ENCODE measurements at regions not wholly inside any gene's neighbourhood (a gene's known extent, or its start where the extent isn't known, plus 50 kb on each side); places are given as distances from the start of the nearest gene placed in this dataset.

DNA sequence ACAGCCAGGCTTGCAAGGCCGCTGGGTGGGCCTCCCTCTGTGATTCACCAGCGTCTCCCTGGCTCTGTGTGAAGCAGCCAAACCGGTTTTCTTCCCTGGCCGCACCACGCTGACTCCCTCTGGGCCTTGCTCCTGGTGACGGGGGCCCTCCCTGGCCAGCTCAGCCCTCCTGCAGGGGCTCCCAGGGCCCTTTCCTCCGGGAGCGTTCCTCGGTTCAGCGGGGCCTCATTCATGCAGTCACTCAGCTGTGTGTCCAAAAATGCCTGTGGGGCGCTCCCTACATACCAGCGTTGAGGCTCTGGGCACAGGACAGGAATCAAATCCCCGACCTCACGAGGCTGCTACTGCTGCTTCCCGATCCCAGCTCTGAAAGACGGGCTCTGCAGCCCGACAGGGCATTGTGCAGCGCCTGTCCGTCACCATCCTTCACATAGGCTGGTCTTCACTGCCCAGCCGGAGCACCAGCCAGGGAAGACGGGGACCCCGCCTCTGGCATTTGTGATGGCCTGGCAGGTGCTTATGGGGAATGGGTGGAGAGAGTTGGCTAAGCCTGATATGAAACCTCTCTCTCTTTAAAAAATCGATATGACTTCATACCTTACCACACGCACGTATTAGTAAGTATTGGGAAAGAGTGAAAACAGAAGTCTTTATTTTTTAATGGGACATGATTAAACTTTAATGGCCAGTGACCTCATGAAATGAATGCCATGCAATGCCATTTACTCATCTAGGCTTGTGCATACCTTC lies 110.0 kb upstream of the SHH start:
- Histone ChIP-seq H3K9ac (ENCODE audit: low read length) (no peak overlapping the region), H3K27ac (ENCODE audit: low read depth, low read length) (no peak overlapping the region), H3K4me3 (ENCODE audit: low read length) (no peak overlapping the region), H3K4me1 (ENCODE audit: control insufficient read depth, insufficient read depth, low read length) (no peaks in the 10 kb centered on the region), H3K36me3 (ENCODE audit: control insufficient read depth, insufficient read depth, low read length) (no peaks in the 10 kb centered on the region), H3K27me3 (ENCODE audit: control insufficient read depth, insufficient read depth, low read length) (no peaks in the 10 kb centered on the region)

DNA sequence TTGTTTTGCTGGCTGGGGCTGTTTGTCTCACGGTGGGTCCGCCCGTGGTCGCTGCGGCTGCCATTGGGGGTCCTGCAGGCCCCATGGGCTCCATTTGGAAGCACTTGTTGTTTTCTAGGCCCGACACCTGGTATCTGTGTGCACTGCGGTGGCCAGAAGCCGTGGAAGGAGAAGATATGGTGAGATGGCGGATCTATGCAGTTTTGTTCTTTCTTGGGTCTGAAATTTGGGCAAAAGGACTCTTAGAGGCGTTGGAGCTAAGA lies 109.5 kb upstream of the SHH start:
- Histone ChIP-seq H3K4me3 (ENCODE audit: low read length) (no peak overlapping the region), H3K27me3 (ENCODE audit: control insufficient read depth, insufficient read depth, low read length) (no peaks in the 10 kb centered on the region), H3K9ac (ENCODE audit: low read length) (no peak overlapping the region), H3K27ac (ENCODE audit: low read depth, low read length) (no peak overlapping the region), H3K36me3 (ENCODE audit: control insufficient read depth, insufficient read depth, low read length) (no peaks in the 10 kb centered on the region), H3K4me1 (ENCODE audit: control insufficient read depth, insufficient read depth, low read length) (no peaks in the 10 kb centered on the region)

- Histone ChIP-seq H3K9ac (ENCODE audit: low read length) (no peak overlapping the region), H3K4me3 (ENCODE audit: low read length) (no peak overlapping the region), H3K36me3 (ENCODE audit: control insufficient read depth, insufficient read depth, low read length) (no peaks in the 10 kb centered on the region), H3K27me3 (ENCODE audit: control insufficient read depth, insufficient read depth, low read length) (no peaks in the 10 kb centered on the region), H3K27ac (ENCODE audit: low read depth, low read length) (no peak overlapping the region), H3K4me1 (ENCODE audit: control insufficient read depth, insufficient read depth, low read length) (no peaks in the 10 kb centered on the region)
Measured at GRCh38 chr7:155921086-155921803, 109.0 kb upstream of the SHH start.

DNA sequence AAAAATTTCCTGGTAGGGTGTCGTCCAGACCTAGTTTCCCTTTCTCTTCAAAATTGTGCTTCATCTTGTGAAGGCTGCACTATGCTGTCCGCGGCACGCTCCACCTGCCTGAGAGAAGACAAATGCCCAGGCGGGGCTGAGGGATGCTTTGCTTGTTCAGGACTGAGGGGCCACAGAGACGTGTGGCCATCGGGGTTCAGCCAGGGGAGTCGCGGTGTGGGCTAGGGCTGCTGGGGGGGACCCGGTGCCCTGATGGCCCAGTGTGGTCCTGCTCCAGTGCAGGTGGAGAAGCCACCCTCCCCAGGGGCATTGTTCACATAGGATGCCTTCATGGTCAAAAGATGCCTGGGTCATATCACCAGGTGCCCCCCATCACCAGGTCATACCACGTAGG lies 107.8 kb upstream of the SHH start:
- no peak overlapping the region for H3K9ac ChIP-seq (ENCODE audit: low read length)
- no peaks in the 10 kb centered on the region for H3K36me3 ChIP-seq (ENCODE audit: control insufficient read depth, insufficient read depth, low read length)
- no peaks in the 10 kb centered on the region for H3K4me1 ChIP-seq (ENCODE audit: control insufficient read depth, insufficient read depth, low read length)
- H3K27ac ChIP-seq (ENCODE audit: low read depth, low read length) = no peak overlapping the region
- H3K4me3 ChIP-seq (ENCODE audit: low read length) = no peak overlapping the region
- no peaks in the 10 kb centered on the region for H3K27me3 ChIP-seq (ENCODE audit: control insufficient read depth, insufficient read depth, low read length)

- no peak overlapping the region for H3K27ac ChIP-seq (ENCODE audit: low read depth, low read length)
- H3K9ac ChIP-seq (ENCODE audit: low read length) = no peak overlapping the region
Measured at GRCh38 chr7:155919391-155920067, 107.3 kb upstream of the SHH start.

DNA sequence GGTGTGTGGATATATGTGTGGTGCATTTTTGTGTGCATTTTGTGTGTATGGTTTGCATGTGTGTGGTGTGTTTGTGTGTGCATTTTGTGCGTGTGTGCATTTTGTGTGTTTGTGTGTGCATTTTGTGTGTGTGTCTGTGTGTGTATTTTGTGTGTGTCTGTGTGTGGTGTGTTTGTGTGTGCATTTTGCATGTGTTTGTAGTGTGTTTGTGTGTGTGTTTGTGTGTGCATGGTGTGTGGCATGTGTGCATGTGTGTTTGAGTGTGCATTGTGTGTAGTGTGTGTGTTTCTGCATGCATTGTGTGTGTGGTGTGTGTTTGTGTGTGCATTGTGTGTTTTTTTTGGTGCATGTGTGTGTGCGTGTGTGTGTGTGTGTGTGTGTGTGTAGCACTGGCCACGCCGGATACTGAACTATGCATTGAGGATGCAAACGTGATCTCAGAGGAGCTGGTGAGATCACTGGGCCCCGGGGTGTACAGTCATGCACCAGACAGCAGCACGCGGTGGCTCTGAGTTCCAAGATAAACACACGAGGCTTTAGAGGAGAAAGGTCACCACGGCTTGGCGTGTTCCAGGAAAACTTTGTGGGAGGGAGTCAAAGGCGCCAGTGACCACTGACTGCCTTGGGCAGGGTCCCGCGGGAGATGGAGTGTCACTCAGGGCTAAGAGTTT lies 106.6 kb upstream of the SHH start:
- H3K36me3 ChIP-seq (ENCODE audit: control insufficient read depth, insufficient read depth, low read length) = no peaks in the 10 kb centered on the region
- no peak overlapping the region for H3K4me3 ChIP-seq (ENCODE audit: low read length)
- H3K27me3 ChIP-seq (ENCODE audit: control insufficient read depth, insufficient read depth, low read length) = no peaks in the 10 kb centered on the region
- no peak overlapping the region for H3K27ac ChIP-seq (ENCODE audit: low read depth, low read length)
- no peak overlapping the region for H3K9ac ChIP-seq (ENCODE audit: low read length)
- no peaks in the 10 kb centered on the region for H3K4me1 ChIP-seq (ENCODE audit: control insufficient read depth, insufficient read depth, low read length)

More at GRCh38 chr7:155919391-155920067, 107.3 kb upstream of the SHH start:
- Histone ChIP-seq H3K27me3 (ENCODE audit: control insufficient read depth, insufficient read depth, low read length) (no peaks in the 10 kb centered on the region), H3K4me1 (ENCODE audit: control insufficient read depth, insufficient read depth, low read length) (no peaks in the 10 kb centered on the region), H3K36me3 (ENCODE audit: control insufficient read depth, insufficient read depth, low read length) (no peaks in the 10 kb centered on the region), H3K4me3 (ENCODE audit: low read length) (no peak overlapping the region)

DNA sequence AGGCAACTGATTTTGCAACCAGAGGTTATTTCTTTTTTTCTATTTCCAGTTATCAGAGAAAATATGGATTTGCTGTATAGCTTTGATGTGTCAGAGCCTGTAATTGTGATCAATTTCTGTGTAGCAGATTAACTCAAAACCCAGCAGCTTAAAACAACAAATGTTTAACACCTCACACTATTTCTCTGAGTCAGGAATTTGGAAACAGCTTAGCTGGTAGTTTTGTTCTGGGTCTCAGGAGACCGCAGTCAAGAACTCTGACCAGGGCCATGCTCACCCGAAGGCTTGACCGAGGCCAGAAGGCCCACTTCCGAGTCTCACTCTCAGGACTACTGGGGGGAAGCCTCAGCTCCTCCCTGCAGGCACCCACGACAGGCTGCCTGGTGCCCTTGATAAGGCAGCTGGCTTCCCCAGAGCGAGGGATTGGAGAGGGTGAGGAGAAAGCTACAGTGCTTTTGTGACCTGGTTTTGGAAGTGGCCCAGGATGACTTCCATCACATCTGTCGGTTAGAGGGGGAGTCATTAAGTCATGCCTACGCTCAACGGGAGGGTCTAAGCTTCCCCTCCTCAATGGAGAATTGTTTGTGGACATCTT lies 105.7 kb upstream of the SHH start:
- no peaks in the 10 kb centered on the region for H3K4me1 ChIP-seq (ENCODE audit: control insufficient read depth, insufficient read depth, low read length)
- H3K27me3 ChIP-seq (ENCODE audit: control insufficient read depth, insufficient read depth, low read length) = no peaks in the 10 kb centered on the region
- H3K36me3 ChIP-seq (ENCODE audit: control insufficient read depth, insufficient read depth, low read length) = no peaks in the 10 kb centered on the region
- no peak overlapping the region for H3K27ac ChIP-seq (ENCODE audit: low read depth, low read length)
- H3K4me3 ChIP-seq (ENCODE audit: low read length) = no peak overlapping the region
- no peak overlapping the region for H3K9ac ChIP-seq (ENCODE audit: low read length)

GRCh38 chr7:155916926-155917655 lies 104.8 kb upstream of the SHH start:
- no peak overlapping the region for H3K9ac ChIP-seq (ENCODE audit: low read length)
- no peak overlapping the region for H3K4me3 ChIP-seq (ENCODE audit: low read length)
- H3K27me3 ChIP-seq (ENCODE audit: control insufficient read depth, insufficient read depth, low read length) = no peaks in the 10 kb centered on the region
- no peaks in the 10 kb centered on the region for H3K4me1 ChIP-seq (ENCODE audit: control insufficient read depth, insufficient read depth, low read length)
- H3K36me3 ChIP-seq (ENCODE audit: control insufficient read depth, insufficient read depth, low read length) = no peaks in the 10 kb centered on the region
- no peak overlapping the region for H3K27ac ChIP-seq (ENCODE audit: low read depth, low read length)

DNA sequence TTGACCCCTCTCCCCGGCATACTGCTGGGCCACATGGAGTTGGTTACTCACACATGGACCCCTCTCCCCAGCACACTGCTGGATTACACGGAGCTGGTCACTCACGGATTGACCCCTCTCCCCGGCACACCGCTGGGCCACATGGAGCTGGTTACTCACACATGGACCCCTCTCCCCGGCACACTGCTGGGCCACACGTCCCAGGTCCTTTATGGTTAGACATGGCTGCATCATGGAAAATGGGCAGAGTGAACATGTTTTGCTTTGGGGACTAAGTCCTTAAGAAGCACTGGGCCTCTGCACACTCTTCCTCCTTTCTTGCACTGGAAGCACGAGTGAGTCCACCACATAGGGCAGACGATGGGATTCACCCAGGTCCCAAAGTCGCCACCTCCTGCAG lies 102.1 kb upstream of the SHH start:
- Histone ChIP-seq H3K4me3 (ENCODE audit: low read length) (no peak overlapping the region), H3K27ac (ENCODE audit: low read depth, low read length) (no peak overlapping the region)

GRCh38 chr7:155913719-155914118 lies 101.5 kb upstream of the SHH start:
- Histone ChIP-seq H3K27ac (ENCODE audit: low read depth, low read length) (no peak overlapping the region), H3K9ac (ENCODE audit: low read length) (no peak overlapping the region), H3K36me3 (ENCODE audit: control insufficient read depth, insufficient read depth, low read length) (no peaks in the 10 kb centered on the region), H3K4me3 (ENCODE audit: low read length) (no peak overlapping the region), H3K27me3 (ENCODE audit: control insufficient read depth, insufficient read depth, low read length) (no peaks in the 10 kb centered on the region), H3K4me1 (ENCODE audit: control insufficient read depth, insufficient read depth, low read length) (no peaks in the 10 kb centered on the region)

More for the DNA sequence above, 102.1 kb upstream of the SHH start:
- no peak overlapping the region for H3K9ac ChIP-seq (ENCODE audit: low read length)
- no peaks in the 10 kb centered on the region for H3K27me3 ChIP-seq (ENCODE audit: control insufficient read depth, insufficient read depth, low read length)
- H3K36me3 ChIP-seq (ENCODE audit: control insufficient read depth, insufficient read depth, low read length) = no peaks in the 10 kb centered on the region
- H3K4me1 ChIP-seq (ENCODE audit: control insufficient read depth, insufficient read depth, low read length) = no peaks in the 10 kb centered on the region

DNA sequence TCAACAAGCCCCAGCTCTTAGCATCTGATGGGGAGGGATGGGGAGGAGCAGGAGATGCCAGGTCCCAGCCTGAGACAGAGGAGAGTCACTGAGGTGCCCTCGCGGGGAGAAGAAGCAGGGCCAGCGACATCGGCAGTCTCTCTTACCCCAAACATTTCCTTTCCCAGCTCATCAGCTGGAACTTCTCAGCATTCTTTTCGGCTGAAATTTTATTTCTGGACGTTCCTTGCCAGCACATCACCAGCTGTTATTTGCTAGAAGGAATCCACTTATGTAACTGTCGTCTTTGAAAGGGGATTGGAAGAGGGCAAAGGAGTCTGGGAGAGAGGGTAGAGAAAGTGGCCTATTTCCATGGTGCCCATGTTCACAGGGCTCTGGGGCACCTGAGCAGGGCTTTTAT lies 101.0 kb upstream of the SHH start:
- no peaks in the 10 kb centered on the region for H3K36me3 ChIP-seq (ENCODE audit: control insufficient read depth, insufficient read depth, low read length)
- no peak overlapping the region for H3K27ac ChIP-seq (ENCODE audit: low read depth, low read length)
- H3K4me3 ChIP-seq (ENCODE audit: low read length) = no peak overlapping the region

More for the DNA sequence above, 101.0 kb upstream of the SHH start:
- no peaks in the 10 kb centered on the region for H3K4me1 ChIP-seq (ENCODE audit: control insufficient read depth, insufficient read depth, low read length)
- H3K27me3 ChIP-seq (ENCODE audit: control insufficient read depth, insufficient read depth, low read length) = no peaks in the 10 kb centered on the region
- no peak overlapping the region for H3K9ac ChIP-seq (ENCODE audit: low read length)

Data from rectal smooth muscle tissue (tissue), 1 donor.